HepG2 (cell line): ENCODE measurements at regions not wholly inside any gene's neighbourhood (a gene's known extent, or its start where the extent isn't known, plus 50 kb on each side); places are given as distances from the start of the nearest gene placed in this dataset.
A peak's percentile ranks its signal among the peaks of the same experiment; 100 is the strongest.

Experiments
- ATAD3A ChIP-seq: sonication (generic); formaldehyde crosslinking; IDR thresholded peaks from 2 replicates; pipeline ENCODE4 v1.4.0; 2020; ENCODE audit warnings: missing genetic modification reagents
- GLMP ChIP-seq: sonication (generic); formaldehyde crosslinking; IDR thresholded peaks from 2 replicates; pipeline ENCODE4 v1.9.0; 2021; ENCODE audit warnings: missing genetic modification reagents, mild to moderate bottlenecking, borderline replicate concordance
- HMGA1 ChIP-seq: sonication (generic); formaldehyde crosslinking; conservative IDR thresholded peaks from 2 replicates; pipeline ENCODE4 v1.4.0; 2020; ENCODE audit warnings: missing genetic modification reagents
- MTERF4 ChIP-seq: sonication (generic); formaldehyde crosslinking; IDR thresholded peaks from 2 replicates; pipeline ENCODE4 v1.8.0; 2023; ENCODE audit warnings: mild to moderate bottlenecking, missing genetic modification reagents
- NFAT5 ChIP-seq: sonication (generic); formaldehyde crosslinking; IDR thresholded peaks from 2 replicates; pipeline ENCODE4 v1.4.0; 2020; ENCODE audit warnings: missing genetic modification reagents
- RAD51 ChIP-seq: fragments of 450-650 bp; IDR thresholded peaks from 2 replicates; pipeline ENCODE4 v1.6.1; 2016; ENCODE audit warnings: borderline replicate concordance
- RARG ChIP-seq: sonication (generic); formaldehyde crosslinking; IDR thresholded peaks from 2 replicates; pipeline ENCODE4 v1.4.0; 2020; ENCODE audit warnings: low read depth, mild to moderate bottlenecking, missing genetic modification reagents
- SALL1 ChIP-seq: sonication (generic); formaldehyde crosslinking; IDR thresholded peaks from 2 replicates; pipeline ENCODE4 v1.8.0; 2022; ENCODE audit warnings: mild to moderate bottlenecking, missing genetic modification reagents
- ZMAT3 ChIP-seq: sonication (generic); formaldehyde crosslinking; conservative IDR thresholded peaks from 2 replicates; pipeline ENCODE4 v1.7.0; 2021; ENCODE audit warnings: missing genetic modification reagents
- ZNF318 ChIP-seq: sonication (generic); formaldehyde crosslinking; IDR thresholded peaks from 2 replicates; pipeline ENCODE4 v1.4.0; 2020; ENCODE audit warnings: mild to moderate bottlenecking, missing genetic modification reagents
- ZNF414 ChIP-seq: sonication (generic); formaldehyde crosslinking; IDR thresholded peaks from 2 replicates; pipeline ENCODE4 v1.5.0; 2020; ENCODE audit warnings: missing genetic modification reagents
- ZNF891 ChIP-seq: sonication (generic); formaldehyde crosslinking; IDR thresholded peaks from 2 replicates; pipeline ENCODE4 v1.5.0; 2020; ENCODE audit warnings: mild to moderate bottlenecking, missing genetic modification reagents

- peak; percentile 83 for TF ChIP-seq ZNF318 (CRISPR knock-in tag)
- TF ChIP-seq NFAT5: peak; percentile 80
- TF ChIP-seq ZNF891 (CRISPR knock-in tag): peak; percentile 94
- TF ChIP-seq HMGA1 (CRISPR knock-in tag): no peak
- no peak for TF ChIP-seq ZNF414
- TF ChIP-seq MTERF4 (CRISPR knock-in tag): no peak
- TF ChIP-seq ZMAT3: peak; percentile 91
- no peak for TF ChIP-seq RAD51
- peak; percentile 67; the same call in 1 of the 2 replicates for TF ChIP-seq GLMP (CRISPR knock-in tag)
- 0 out of 2 replicates have a peak, but pooled peaks have one; percentile 41 for TF ChIP-seq RARG
- TF ChIP-seq ATAD3A: no peak
- peak; percentile 91 for TF ChIP-seq SALL1
Observed at GRCh38 chr2:131682122-131682944, 154.6 kb downstream of the CCDC74A start (continued).
